Astrocyte (in vitro differentiated cells and primary cell): ENCODE measurements at regions not wholly inside any gene's neighbourhood (a gene's known extent, or its start where the extent isn't known, plus 50 kb on each side); places are given as distances from the start of the nearest gene placed in this dataset.

Source experiments
- DNase-seq: peaks from one replicate; pipeline ENCODE4 v3.0.0-alpha.2; 2010; ENCODE audit warnings: low read depth
- FAIRE-seq: peaks from 2 replicates; lab custom pipeline; 2011; peaks lifted over from hg19 to GRCh38; lab: Jason Lieb, UNC
- H2AFZ ChIP-seq: 2 replicates; pipeline ENCODE4 v1.6.0; 2012; ENCODE audit warnings: low read depth, low read length, inconsistent platforms
- H3K27ac ChIP-seq: 2 replicates; pipeline ENCODE4 v1.5.1; 2011; ENCODE audit warnings: low read depth, low read length, inconsistent platforms
- H3K27me3 ChIP-seq: 2 replicates; pipeline ENCODE4 v1.6.0; 2011; ENCODE audit warnings: low read length, inconsistent platforms; ENCODE audit not compliant: insufficient read depth
- H3K36me3 ChIP-seq: 2 replicates; pipeline ENCODE4 v1.5.1; 2011; ENCODE audit warnings: low read length, inconsistent platforms; ENCODE audit not compliant: insufficient read depth
- H3K4me1 ChIP-seq: 2 replicates; pipeline ENCODE4 v1.5.1; 2011; ENCODE audit warnings: low read length, inconsistent platforms; ENCODE audit not compliant: insufficient read depth
- H3K4me2 ChIP-seq: 2 replicates; pipeline ENCODE4 v1.6.0; 2012; ENCODE audit warnings: low read length, inconsistent platforms
- H3K4me3 ChIP-seq: 2 replicates; pipeline ENCODE4 v1.5.1; 2011; ENCODE audit warnings: low read depth, mild to moderate bottlenecking, low read length, inconsistent platforms; ENCODE audit not compliant: insufficient read depth
- H3K79me2 ChIP-seq: 2 replicates; pipeline ENCODE4 v1.6.0; 2012; ENCODE audit warnings: mild to moderate bottlenecking, low read length, inconsistent platforms; ENCODE audit not compliant: insufficient read depth
- H3K9ac ChIP-seq: 2 replicates; pipeline ENCODE4 v1.6.0; 2012; ENCODE audit warnings: mild to moderate bottlenecking, low read length, inconsistent platforms
- H3K9me3 ChIP-seq: 2 replicates; pipeline ENCODE4 v1.5.1; 2012; ENCODE audit warnings: low read depth, mild to moderate bottlenecking, low read length, inconsistent platforms; ENCODE audit not compliant: insufficient read depth
- H4K20me1 ChIP-seq: 2 replicates; pipeline ENCODE4 v1.6.0; 2012; ENCODE audit warnings: low read length, inconsistent platforms; ENCODE audit not compliant: insufficient read depth
- H3K27ac Mint-ChIP-seq: one replicate; pipeline ENCODE4 v1.8.0; 2021; ENCODE audit warnings: mild to moderate bottlenecking, mixed read lengths; ENCODE audit not compliant: unreplicated experiment
- H3K27me3 Mint-ChIP-seq: one replicate; pipeline ENCODE4 v1.8.0; 2021; ENCODE audit warnings: low read depth, mixed read lengths; ENCODE audit not compliant: unreplicated experiment
- H3K36me3 Mint-ChIP-seq: one replicate; pipeline ENCODE4 v1.8.0; 2021; ENCODE audit warnings: low read depth, mixed read lengths; ENCODE audit not compliant: unreplicated experiment
- H3K4me1 Mint-ChIP-seq: one replicate; pipeline ENCODE4 v1.8.0; 2021; ENCODE audit warnings: low read depth, mixed read lengths; ENCODE audit not compliant: unreplicated experiment
- H3K4me3 Mint-ChIP-seq: one replicate; pipeline ENCODE4 v1.8.0; 2021; ENCODE audit warnings: mild to moderate bottlenecking, moderate library complexity, mixed read lengths; ENCODE audit not compliant: unreplicated experiment
- H3K9me3 Mint-ChIP-seq: one replicate; pipeline ENCODE4 v1.8.0; 2021; ENCODE audit warnings: mild to moderate bottlenecking, mixed read lengths; ENCODE audit not compliant: unreplicated experiment
- EZH2 ChIP-seq: IDR thresholded peaks from 2 replicates; pipeline ENCODE4 v1.6.1; 2012; ENCODE audit warnings: mild to moderate bottlenecking, low read length, inconsistent platforms; ENCODE audit not compliant: insufficient read depth
- TF ChIP-seq, protein P1 (sequence below): IDR thresholded peaks from 2 replicates; pipeline ENCODE4 v1.5.1; 2011; ENCODE audit warnings: low read depth, mild to moderate bottlenecking, inconsistent platforms, low read length, moderate library complexity; ENCODE audit not compliant: insufficient read depth

DNA sequence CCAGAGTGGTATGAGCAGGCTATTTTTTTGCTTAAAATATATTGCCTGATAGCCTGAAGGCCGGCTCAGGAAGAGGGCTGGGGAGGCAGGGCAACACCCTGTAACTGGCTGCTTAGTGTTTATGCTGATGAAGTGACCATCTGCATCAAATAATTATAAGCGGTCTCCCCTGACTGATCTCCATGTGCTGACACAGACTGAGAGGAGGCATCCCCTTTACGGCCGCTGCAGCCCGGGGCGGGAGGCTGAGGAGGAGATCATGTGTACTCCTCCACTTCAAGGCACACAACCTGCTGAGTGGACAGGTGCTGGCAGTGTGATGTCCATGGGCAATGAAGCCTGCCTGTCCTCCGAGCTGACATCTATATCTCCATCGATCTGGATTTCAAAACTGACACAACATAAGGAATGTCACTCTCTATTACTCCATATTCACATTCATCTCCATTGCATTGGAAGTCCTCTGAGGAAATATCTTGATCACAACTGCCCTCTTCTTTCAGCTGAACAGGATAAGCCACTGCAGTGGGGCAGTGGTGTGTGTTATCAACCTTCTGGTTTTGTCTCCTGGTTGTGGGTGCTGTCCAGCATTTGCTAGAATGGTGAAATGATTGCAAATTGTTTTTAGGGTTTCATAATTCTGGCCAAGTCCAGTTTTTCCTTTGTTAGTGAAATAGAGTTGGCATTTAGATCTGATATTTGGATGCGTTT lies 143.5 kb downstream of the AQP4 start:
- Histone ChIP-seq H3K27me3 (no peaks in the 10 kb centered on the region), H3K4me2 (no peak overlapping the region), H3K9ac (no peak overlapping the region), H3K79me2 (no peaks in the 10 kb centered on the region), H3K36me3 (no peaks in the 10 kb centered on the region), H3K4me3 (no peak overlapping the region), H4K20me1 (no peaks in the 10 kb centered on the region), H3K27ac (no peak overlapping the region), H3K4me1 (no peaks in the 10 kb centered on the region), H2AFZ (no peak overlapping the region), H3K9me3 (no peaks in the 10 kb centered on the region)
- no peak overlapping the region for H3K27ac Mint-ChIP-seq
- no peak overlapping the region for H3K4me3 Mint-ChIP-seq
- no peaks in the 10 kb centered on the region for H3K36me3 Mint-ChIP-seq
- no peaks in the 10 kb centered on the region for H3K9me3 Mint-ChIP-seq
- no peak for TF ChIP-seq EZH2
- TF ChIP-seq, protein P1, sequence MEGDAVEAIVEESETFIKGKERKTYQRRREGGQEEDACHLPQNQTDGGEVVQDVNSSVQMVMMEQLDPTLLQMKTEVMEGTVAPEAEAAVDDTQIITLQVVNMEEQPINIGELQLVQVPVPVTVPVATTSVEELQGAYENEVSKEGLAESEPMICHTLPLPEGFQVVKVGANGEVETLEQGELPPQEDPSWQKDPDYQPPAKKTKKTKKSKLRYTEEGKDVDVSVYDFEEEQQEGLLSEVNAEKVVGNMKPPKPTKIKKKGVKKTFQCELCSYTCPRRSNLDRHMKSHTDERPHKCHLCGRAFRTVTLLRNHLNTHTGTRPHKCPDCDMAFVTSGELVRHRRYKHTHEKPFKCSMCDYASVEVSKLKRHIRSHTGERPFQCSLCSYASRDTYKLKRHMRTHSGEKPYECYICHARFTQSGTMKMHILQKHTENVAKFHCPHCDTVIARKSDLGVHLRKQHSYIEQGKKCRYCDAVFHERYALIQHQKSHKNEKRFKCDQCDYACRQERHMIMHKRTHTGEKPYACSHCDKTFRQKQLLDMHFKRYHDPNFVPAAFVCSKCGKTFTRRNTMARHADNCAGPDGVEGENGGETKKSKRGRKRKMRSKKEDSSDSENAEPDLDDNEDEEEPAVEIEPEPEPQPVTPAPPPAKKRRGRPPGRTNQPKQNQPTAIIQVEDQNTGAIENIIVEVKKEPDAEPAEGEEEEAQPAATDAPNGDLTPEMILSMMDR: no peak
- H3K4me1 Mint-ChIP-seq: no peaks in the 10 kb centered on the region
- no peak for DNase-seq
- FAIRE-seq: no peak
- peaks cover 13% of the 10 kb centered on the region for H3K27me3 Mint-ChIP-seq

DNA sequence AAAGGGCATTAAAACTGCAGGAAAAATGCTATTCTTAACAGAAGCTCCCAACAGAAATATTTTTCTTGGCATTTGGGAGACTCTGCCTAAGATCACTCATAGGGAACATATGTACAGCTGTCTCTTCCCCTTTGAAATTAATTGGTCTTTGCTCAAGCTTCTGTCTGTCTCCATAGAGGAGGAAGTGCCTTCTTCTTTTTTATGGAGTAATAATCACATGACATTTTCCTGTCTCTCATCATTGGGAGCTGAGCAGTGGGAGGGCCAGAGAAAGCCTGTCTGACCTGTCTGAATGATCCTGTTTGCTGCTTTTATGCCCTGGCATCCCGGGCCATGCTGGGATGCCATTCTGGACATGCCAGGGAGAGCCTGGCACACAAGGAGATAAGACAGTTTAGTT lies 145.6 kb downstream of the AQP4 start:
- DNase-seq (no peak), FAIRE-seq (no peak)
- Histone ChIP-seq H3K4me1 (no peaks in the 10 kb centered on the region), H4K20me1 (no peaks in the 10 kb centered on the region), H2AFZ (no peak overlapping the region), H3K4me2 (no peak overlapping the region), H3K27ac (no peak overlapping the region), H3K9me3 (no peaks in the 10 kb centered on the region), H3K36me3 (no peaks in the 10 kb centered on the region), H3K9ac (no peak overlapping the region), H3K4me3 (no peak overlapping the region), H3K79me2 (no peaks in the 10 kb centered on the region), H3K27me3 (no peaks in the 10 kb centered on the region)
- H3K4me3 Mint-ChIP-seq: no peak overlapping the region
- TF ChIP-seq, protein P1: no peak
- TF ChIP-seq EZH2: no peak
- no peaks in the 10 kb centered on the region for H3K36me3 Mint-ChIP-seq
- H3K9me3 Mint-ChIP-seq: no peaks in the 10 kb centered on the region
- no peaks in the 10 kb centered on the region for H3K4me1 Mint-ChIP-seq
- H3K27ac Mint-ChIP-seq: no peak overlapping the region
- H3K27me3 Mint-ChIP-seq: peaks cover 14% of the 10 kb centered on the region

DNA sequence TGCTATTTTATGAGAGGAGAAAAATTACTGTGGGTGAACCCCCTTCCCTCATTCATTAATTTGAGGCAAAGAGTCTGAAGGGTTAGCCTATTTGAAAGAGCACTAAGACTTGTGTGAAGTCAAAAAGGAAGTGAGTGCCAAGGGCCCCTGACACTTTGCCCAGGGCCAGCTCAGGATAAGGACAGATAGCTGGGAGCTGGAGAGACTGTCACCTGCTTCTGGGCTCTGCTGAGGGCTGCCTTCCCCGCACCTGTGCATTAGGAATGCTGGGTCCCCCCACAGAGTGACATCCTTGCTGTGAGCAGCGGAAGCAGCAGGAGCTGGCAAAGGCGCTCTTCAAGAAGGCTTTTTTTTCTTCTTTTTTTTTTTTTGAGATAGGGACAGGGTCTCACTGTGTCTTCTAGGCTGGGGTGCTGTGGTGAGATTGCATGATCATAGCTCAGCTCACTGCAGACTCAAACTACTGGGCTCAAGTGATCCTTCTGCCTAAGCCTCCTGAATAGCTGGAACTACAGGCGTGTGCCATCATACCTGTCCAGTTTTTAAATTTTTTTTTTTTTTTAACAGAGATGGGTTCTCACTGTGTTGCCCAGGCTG lies 148.3 kb downstream of the AQP4 start:
- Histone ChIP-seq H3K9ac (no peak overlapping the region), H3K36me3 (no peaks in the 10 kb centered on the region), H2AFZ (no peak overlapping the region), H3K9me3 (no peaks in the 10 kb centered on the region), H4K20me1 (no peaks in the 10 kb centered on the region), H3K4me3 (no peak overlapping the region), H3K27me3 (no peaks in the 10 kb centered on the region), H3K27ac (no peak overlapping the region), H3K79me2 (no peaks in the 10 kb centered on the region), H3K4me1 (no peaks in the 10 kb centered on the region), H3K4me2 (no peak overlapping the region)
- H3K4me1 Mint-ChIP-seq: peaks cover 5% of the 10 kb centered on the region
- peaks cover 12% of the 10 kb centered on the region for H3K27me3 Mint-ChIP-seq
- H3K27ac Mint-ChIP-seq: no peak overlapping the region
- FAIRE-seq (no peak), DNase-seq (no peak)
- TF ChIP-seq, protein P1: no peak
- TF ChIP-seq EZH2: no peak
- no peaks in the 10 kb centered on the region for H3K36me3 Mint-ChIP-seq
- H3K4me3 Mint-ChIP-seq: no peak overlapping the region
- H3K9me3 Mint-ChIP-seq: no peaks in the 10 kb centered on the region
